Head of caudate nucleus (tissue), 42 donors: ENCODE measurements at regions not wholly inside any gene's neighbourhood (a gene's known extent, or its start where the extent isn't known, plus 50 kb on each side); places are given as distances from the start of the nearest gene placed in this dataset.

Experiments
- DNase-seq, 42 donors: peaks; one replicate each; pipeline versions ENCODE4 v3.0.0 to v3.0.0-alpha.2; 2020 to 2021; ENCODE audit warnings: mixed read lengths in 7 of 42
- intact Hi-C: fragments of 100-400 bp; cut with DNase I; formaldehyde crosslinking; loops from one replicate; pipeline ENCODE4 v1.15.0; 2022

DNA sequence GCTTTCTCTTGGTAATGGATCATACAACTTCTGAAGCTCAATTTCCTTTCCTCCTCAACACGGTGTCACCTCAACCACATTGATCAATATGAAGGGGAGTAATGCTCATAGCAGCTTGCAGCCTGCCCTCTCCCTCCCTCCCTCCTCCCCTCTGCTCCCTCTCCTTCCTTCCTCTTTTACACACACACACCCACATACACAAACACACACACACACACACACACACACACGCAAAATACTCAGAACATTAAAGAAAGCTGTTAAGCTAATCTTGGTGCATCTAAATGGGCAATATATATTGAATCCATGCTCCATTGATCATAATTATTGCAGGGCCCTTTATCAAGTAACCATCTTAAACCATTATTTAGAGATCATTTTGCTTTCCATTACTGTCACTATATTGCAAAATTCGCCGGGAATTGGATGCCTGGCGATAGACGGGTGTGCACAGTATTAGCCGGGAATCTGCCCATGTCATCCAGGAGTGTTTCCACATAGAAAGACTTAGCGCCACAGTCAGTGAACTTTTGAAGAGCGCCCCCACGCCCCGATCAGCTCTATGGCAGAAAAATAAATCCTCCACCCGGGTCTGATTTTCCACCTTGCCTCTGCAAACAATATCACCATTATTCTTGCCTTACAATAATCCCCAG lies 122.0 kb downstream of the PRLHR start:
- DNase-seq = peak in 1 of 42 donors; percentile 19
- intact Hi-C loops = no loop called here

DNA sequence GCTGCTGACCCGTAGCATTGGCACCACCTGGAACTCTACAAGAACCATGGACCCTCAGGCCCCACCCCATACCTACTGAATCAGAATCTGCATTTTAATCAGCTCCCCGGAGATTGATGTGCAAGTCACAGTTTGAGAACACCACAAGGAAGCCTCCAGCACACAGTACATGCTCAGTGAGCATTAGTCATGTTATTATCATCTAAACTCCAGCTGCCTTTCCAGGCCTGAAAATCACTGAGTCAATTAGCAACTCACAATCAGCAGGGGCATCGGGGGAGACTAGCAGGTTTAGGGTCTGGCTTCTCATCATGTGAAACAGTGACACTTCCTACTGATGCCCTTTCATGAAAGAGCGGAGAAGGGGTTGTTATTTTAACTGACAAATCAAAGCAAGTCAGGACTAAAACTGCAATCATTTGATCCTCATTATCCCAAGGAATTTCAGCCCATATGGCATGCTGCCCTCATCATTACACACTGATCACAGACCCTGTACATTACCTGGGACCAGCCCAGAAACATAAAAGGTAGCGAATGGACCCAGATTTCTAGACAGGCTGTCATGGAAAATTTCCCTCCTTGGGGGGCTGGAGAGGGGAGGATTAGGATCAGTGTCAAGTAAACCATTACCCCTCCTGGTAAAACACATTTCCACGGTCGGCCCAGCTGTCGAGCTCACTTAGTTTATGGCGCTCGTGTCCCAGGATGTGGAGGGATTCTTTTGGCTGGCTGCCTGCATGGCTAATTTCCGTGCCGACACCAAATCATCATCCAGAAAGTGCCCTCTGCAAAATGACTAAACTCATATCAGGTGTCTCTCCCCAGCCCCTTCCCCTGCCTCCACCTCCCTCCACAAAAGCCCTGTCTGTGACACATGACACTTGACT lies 122.8 kb downstream of the PRLHR start:
- DNase-seq = peak in 1 of 42 donors; percentile 26
- intact Hi-C loops = no loop called here

DNA sequence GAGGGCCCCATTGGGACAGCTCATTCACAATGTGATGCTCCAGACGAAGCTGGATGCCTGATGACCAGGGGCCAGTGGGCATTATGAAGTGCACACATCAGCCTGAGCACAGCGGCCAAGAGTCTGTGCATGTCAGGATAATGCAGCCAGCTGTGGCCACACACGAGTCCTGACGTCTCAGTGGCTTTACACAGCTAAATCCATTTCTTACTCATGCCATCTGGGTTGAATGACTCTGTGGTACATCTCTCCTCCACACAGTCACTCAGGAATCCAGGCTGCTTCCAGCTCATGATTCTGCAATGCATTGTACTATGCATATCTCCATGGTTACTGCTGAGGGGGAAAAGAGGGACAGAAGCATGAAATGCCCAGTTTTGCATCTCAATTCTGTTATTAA lies 123.6 kb downstream of the PRLHR start:
- intact Hi-C loops = no loop called here
- peak in 1 of 42 donors; percentile 4 for DNase-seq

DNA sequence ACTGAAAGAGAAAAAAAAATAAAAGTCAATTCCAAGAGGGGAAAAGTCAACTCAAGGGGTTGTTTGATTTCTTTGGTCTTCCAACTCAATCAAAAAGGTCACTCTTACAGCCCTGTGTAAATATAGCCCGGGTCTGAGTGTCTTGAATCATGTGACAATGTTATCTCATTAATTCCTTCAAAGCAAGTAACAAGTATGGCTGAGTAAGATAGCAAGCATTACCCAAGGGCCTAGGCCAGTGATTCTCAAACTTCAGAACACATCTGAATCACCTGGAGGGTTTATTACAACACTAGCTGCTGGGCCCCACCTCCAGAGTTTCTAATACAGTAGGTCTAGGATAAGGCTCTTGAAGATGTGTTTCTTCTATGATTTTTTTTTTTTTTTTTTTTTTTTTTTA lies 125.0 kb downstream of the PRLHR start:
- intact Hi-C loops = no loop called here
- DNase-seq = peak in 1 of 42 donors; percentile 34

DNA sequence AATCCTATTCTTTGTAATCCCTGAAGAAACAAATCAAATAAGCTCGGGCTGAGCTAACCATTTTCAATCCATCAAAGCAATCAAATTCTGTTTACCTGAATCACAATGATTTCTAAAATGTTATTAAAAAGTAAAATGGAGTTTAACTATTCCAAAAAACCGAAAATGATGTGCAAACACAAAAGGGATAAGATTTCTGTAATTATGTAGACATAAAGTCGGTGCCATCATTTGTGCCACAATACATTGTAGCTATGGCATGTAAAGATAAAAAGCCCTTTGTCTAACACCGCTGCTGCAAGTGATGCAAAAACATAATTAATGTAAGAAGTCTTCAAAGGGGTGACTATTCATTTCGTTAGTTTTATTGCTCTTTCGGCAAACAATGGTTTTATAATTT lies 125.1 kb upstream of the FAM204A start:
- DNase-seq = no peak
- intact Hi-C loops = no loop called here

DNA sequence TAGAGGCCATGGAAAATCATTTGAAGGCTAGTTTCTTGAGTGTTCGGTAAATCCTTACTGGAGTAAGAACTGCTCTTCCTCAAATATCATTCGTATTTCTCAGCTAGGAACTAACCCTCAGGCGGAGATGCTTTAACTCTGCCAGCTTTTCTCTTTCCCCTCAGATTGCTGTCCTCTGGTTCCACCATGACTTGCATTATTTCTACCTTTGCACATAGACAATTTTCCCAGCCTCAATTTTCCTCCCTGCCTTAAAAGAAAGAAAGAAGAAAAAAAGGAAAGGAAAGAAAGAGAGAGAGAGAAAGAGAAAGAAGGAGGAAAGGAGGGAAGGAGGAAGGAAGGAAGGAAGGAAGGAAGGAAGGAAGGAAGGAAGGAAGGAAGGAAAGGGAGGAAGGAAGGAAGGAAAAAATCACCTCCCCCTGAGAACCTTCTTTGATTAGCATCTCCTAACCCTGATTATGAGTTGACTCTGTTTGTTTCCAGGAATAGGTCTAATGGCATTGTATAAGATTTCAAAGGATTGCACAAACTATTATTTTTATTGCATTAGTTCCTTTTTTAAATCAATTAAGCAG lies 123.3 kb upstream of the FAM204A start:
- intact Hi-C loops = no loop called here
- DNase-seq = peak in 1 of 42 donors; percentile 4

DNA sequence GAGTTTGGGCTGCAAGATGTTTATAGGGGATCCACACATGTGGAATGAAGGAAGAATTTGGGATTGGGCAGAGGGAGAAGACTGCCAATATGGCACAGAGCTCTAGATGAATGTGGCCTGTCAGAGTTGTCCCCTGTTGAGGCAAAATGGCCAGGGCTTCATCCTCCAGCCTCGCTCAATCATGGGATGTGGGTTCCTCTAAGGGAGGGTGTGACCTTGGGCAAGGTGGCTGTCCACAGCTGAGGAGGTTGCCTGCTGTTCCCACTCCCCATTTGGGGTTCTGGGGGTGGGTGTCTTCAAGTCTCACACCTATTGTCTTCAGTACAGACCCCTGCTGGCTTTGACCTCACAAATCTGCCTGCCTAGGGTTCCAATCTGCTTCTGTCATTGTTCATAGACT lies 121.6 kb upstream of the FAM204A start:
- peak in 1 of 42 donors; percentile 27 for DNase-seq
- intact Hi-C loops = no loop called here

DNA sequence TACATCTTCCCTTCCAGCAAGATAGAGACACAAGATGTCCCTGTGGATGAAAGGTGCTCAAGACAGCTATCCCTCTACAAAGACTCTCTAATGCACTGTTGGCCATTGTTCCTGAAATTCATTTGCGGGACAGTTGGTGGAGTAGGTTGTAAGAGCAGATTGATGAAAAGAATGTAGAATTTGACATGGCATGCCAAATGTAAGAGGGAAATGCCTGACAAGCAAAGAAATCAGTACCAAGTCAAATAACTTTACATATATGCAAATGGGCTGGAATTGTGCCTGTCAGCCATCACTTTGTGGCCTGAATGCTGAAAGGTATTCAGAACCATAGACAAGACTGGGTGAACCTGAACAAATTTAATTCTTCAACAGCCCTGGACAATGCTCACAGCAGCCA lies 120.3 kb upstream of the FAM204A start:
- intact Hi-C loops = no loop called here
- no peak for DNase-seq

DNA sequence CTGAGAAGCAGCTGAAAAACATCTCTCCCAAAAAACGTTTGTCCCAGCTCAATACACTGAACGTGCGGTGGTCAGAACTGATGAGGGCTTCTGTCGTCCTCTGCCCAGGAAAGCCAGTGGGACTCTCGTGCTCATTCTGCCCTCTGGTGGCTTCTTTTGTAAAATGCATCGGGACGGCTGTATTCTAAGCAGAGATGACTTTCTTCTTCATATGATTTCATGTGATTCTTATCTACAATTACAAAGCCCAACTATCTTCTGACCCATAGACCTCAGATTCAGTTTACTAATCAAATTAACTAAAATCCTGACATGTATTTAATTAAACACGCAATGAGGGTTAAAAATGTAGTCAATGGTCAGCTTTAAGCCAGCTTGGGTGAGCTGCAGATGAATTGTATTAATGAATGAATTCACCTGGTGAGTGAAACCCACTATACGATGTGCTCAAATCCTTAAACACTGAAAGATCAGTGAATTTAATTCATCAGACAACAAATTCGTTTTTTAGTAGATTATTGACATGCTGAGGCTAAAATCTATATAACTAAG lies 117.6 kb upstream of the FAM204A start:
- DNase-seq = peak; percentile 15 to 88 (median 72)
- intact Hi-C loops = no loop called here

DNA sequence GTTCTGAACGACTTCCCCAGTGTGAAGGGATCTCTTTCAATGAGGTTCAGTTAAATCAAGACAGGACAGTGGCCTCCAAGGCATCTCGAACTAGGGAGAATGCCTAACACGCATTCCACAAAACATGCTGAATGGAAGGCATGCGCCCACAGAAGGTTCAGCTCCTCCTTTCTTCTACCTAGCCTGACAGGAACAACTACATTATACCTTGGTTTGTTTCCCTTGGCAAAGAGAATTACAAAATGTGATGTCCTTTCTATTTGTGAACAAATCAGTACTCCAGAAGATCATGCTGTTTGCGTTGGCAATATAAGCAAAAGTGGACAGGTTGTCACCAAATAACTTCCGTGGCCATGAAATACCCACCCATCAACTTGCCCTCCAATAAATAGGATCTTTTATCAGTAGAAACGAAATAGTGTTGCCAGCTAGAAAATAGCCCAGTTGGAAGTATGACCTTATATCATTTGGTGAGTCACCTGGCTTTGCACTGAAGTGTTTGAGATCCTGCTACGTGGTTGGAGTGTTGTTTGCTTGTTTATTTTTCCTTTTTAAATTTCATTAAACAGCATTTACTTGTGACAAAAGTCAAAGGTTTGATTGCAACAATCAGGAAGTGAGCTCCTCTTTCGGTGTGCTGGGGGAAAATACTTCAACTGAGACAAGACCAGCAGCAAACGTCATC lies 117.0 kb upstream of the FAM204A start:
- DNase-seq = peak in 1 of 42 donors; percentile 6
- intact Hi-C loops = no loop called here

DNA sequence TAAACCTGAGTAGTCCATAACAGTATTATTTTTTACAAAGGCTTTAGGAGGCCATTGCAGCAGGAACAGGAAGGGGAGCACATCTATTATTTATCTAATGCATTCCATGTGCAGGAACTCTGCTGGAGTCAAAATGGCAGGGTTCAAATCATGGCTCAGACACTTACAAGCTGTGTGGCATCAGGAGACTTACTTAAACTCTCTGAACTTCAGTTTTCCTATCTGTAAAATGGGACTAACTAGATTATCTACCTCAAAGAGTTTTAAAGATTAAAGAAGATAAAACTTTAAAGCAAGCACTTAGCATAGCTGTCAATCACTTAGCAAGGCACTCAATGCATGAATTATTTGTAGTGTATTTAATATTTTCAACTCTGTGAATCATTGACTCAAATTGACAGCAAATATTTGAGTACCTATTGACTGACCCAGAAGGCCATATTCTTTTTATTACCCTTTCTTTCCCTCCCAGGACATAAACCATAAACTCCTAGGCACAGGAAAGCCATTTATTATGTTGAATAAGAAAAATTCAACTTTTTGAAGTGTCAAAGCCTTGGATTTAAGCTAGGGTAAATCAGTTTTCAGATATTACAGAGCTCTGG lies 115.8 kb upstream of the FAM204A start:
- no peak for DNase-seq
- intact Hi-C loops = no loop called here

DNA sequence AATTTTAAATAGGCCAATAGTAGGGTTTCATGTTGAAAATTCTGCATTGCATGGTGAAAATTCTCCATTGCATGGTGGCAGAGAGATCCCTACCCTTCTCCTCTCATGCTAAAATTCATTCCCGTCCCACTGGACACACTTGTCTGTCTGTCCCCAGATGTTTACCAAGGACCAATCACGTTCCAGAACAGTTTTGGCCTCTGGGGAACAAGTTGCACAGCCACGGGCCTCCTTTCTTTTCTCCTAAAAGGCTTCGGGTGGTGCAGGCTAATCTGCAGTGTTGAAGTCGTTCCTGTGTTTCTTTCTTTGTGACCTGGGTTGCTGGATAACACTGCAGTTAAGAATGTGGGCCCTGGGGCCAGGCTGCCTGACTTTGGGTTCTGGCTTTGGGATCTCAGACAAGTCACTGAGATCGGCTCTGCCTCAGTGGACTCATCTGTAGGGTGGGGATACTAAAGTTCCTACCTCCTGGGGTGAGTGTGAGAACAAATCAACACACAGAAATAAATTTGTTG lies 113.1 kb upstream of the FAM204A start:
- intact Hi-C loops = no loop called here
- DNase-seq = peak in 1 of 42 donors; percentile 12

DNA sequence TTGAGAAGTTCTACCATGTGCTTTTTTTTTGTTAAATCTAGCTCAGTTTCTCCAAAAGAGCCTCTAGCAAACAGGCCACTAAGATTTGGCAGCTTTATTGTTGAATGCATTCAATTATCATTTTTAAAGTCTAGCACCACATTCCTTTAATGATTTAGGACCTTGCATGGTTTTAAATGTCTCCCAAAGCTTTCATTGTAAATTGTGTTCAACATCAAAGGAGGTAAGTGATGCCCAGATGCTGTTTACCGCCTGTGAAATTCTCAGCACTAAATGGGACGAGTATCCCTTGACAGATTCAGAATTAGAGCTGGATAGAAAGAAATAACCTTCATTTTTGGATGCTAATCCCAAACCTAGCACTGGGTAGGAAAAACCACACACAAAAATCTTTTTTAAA lies 112.1 kb upstream of the FAM204A start:
- DNase-seq = no peak
- intact Hi-C loops = no loop called here

DNA sequence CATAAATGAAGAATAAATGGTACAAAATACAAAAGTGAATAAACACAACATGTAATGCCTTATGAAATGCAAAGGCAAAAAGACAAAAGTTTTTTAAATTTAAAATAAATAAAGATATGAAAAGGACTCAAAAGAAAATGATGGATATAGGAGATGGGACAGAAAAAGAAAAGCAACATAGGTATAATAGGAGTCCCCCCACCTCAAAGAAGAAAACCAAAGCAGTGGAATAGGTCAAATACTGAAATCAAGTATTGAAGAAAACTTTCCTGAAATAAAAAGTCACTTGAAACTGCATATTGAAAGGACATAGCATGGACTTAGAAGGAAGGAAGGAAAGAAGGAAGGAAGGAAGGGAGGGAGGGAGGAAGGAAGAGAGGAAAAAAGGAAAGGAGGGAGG lies 110.0 kb upstream of the FAM204A start:
- intact Hi-C loops = no loop called here

DNA sequence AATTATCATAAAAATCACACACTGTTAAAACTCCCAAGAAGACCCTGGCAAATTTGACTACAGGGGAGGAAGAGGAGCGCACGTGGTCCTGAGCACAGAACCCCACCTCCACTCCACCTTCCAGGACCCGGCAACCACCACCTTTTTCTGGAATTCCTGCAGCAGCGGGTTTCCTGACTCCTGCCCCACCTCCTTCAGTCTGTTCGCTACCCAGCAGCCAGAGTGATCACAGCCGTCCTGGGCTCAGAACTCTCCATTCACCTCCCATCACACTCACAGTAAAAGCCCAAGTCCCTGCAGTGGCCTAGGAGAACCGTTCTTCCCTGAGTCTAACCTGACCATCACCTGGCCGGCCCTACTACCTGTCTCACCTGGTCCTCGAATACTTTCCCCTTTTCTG lies 107.4 kb upstream of the FAM204A start:
- no peak for DNase-seq
- intact Hi-C loops = no loop called here

More for the DNA sequence above, 110.0 kb upstream of the FAM204A start:
- DNase-seq = no peak

DNA sequence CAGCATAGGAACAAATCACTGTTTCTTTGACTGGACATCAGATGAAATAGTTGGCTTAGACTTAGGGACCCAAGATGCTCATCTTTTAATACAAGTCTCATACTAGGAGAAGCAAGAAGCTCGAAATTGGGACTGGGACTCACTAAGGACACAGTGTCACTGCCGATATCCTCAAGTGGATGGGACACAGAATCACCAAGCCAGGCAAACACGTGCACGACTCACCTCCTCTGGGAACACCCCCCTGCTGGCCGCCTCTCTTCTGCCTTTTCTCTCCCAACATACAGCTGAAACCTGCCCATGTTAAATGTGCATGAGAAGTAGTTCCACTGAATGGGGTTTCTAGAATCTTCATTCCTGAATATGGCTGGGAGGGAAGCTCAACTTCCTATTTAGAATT lies 106.6 kb upstream of the FAM204A start:
- intact Hi-C loops = no loop called here

DNA sequence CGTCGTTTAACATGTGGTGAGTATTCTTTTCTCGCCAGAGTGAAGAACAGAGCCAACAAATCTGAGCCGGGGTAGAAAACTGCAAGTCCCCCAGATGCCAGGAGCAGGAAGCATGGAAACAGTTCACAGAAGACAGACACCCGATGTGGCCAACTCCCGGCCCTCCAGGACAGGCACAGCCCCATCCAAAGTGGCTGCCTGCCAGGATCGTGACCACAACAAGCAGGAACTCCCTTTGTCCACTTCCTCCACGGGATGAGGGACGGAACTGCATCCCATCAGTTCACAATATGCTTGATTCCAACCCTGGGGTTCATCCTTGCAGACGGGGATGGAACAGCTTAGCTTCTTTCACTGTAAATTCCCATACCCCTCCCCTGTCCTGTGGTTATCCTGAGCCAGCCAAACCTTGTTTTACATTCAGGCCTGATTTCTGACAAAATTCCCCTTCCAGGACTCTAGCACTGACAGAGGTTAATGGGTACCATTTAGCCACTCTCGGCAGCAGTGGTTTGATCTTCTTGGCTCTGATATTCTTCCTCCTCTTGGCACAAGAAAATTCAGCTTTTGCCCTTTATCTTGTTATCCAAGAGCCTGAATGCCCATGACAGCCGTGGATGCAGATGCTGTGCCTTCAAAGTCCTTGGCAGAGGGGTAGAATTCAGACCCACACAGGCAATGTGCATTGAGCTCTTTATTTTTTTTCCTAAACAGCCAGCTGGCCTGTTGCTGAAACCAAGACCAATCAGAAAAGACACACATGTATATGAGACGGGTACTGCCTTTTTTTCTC lies 105.5 kb upstream of the FAM204A start:
- intact Hi-C loops = no loop called here
- peak in 34 of 42 donors; percentile 5 to 54 (median 20) for DNase-seq

More for the DNA sequence above, 106.6 kb upstream of the FAM204A start:
- no peak for DNase-seq

DNA sequence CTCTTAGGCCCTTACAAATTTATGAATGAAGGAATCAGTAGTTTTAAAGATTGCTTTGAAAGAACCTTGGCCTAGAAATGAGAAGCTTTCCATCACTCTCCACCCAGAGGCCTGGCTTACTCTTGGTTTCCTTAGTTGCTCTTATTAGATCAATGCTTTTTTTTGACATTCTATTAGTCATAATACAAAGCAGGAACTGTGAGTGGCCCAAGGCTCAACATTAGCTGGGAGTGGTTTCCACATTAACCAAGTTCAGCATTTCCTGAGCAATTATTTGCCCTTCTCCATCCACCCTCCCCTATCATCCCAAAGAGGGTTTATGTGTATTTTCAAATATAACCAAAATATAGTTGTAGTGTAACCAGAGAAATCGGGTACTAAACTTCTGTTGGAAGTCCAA lies 103.4 kb upstream of the FAM204A start:
- intact Hi-C loops = no loop called here
- no peak for DNase-seq
